Ureter (tissue), 1 donor: ENCODE measurements at regions not wholly inside any gene's neighbourhood (a gene's known extent, or its start where the extent isn't known, plus 50 kb on each side); places are given as distances from the start of the nearest gene placed in this dataset.
"Not testable (repeated sequence)": the region's sequence is repeated elsewhere in the genome, so short reads cannot be mapped to it uniquely, and the experiment has no call there.

Source experiments
- DNase-seq: peaks from one replicate; pipeline ENCODE4 v3.0.0-alpha.2; 2020; ENCODE audit warnings: low spot score
- donor health status: DM: yes; HTN: yes; CAD: no.

GRCh38 chr13:54267253-54267668 is 1238.6 kb downstream of the OLFM4 start:
- DNase-seq, result not testable (repeated sequence)

GRCh38 chr13:54268013-54268695 is 1239.5 kb downstream of the OLFM4 start:
- not testable (repeated sequence) for DNase-seq

- DNase-seq, result no peak
These were observed 1258.6 kb downstream of the OLFM4 start for GRCh38 chr13:54287062-54287764.

GRCh38 chr13:54301085-54301484 is 1272.5 kb downstream of the OLFM4 start:
- DNase-seq, result no peak

- no peak for DNase-seq
These were observed 1276.8 kb downstream of the OLFM4 start for GRCh38 chr13:54305377-54305776.

- no peak for DNase-seq
These were observed 1284.3 kb downstream of the OLFM4 start for GRCh38 chr13:54312885-54313284.

GRCh38 chr13:54317722-54318121 is 1289.1 kb downstream of the OLFM4 start:
- DNase-seq, result no peak

GRCh38 chr13:54337540-54337939 is 1308.9 kb downstream of the OLFM4 start:
- no peak for DNase-seq

- DNase-seq, result no peak
These were observed 1318.9 kb downstream of the OLFM4 start for GRCh38 chr13:54347531-54347930.

- no peak for DNase-seq
These were observed 1327.6 kb downstream of the OLFM4 start for GRCh38 chr13:54356209-54356608.

- no peak for DNase-seq
These were observed 1328.2 kb downstream of the OLFM4 start for GRCh38 chr13:54356849-54357248.

GRCh38 chr13:54357284-54357933 is 1328.8 kb downstream of the OLFM4 start:
- no peak for DNase-seq

- no peak for DNase-seq
These were observed 1332.8 kb downstream of the OLFM4 start for GRCh38 chr13:54361460-54361859.

GRCh38 chr13:54366728-54367127 is 1338.1 kb downstream of the OLFM4 start:
- no peak for DNase-seq

GRCh38 chr13:54367639-54368271 is 1339.1 kb downstream of the OLFM4 start:
- no peak for DNase-seq

- no peak for DNase-seq
These were observed 1339.8 kb downstream of the OLFM4 start for GRCh38 chr13:54368387-54368786.

GRCh38 chr13:54373211-54373610 is 1344.6 kb downstream of the OLFM4 start:
- no peak for DNase-seq

- no peak for DNase-seq
These were observed 1350.8 kb downstream of the OLFM4 start for GRCh38 chr13:54379461-54379860.

GRCh38 chr13:54383604-54384003 is 1355.0 kb downstream of the OLFM4 start:
- DNase-seq, result no peak

- no peak for DNase-seq
These were observed 1359.0 kb downstream of the OLFM4 start for GRCh38 chr13:54387625-54388024.

GRCh38 chr13:54390841-54391240 is 1362.2 kb downstream of the OLFM4 start:
- DNase-seq, result no peak

- no peak for DNase-seq
These were observed 1365.6 kb downstream of the OLFM4 start for GRCh38 chr13:54394085-54394700.
